HepG2 (cell line): ENCODE measurements at regions not wholly inside any gene's neighbourhood (a gene's known extent, or its start where the extent isn't known, plus 50 kb on each side); places are given as distances from the start of the nearest gene placed in this dataset.

ENCODE experiments used
- ATAC-seq: fragments of 200-7000 bp; cut with Tn5 transposase; 3 replicates; pipeline ENCODE4 v1.9.1; 2020; ENCODE audit warnings: mild to moderate bottlenecking, moderate library complexity
- BruUV-seq: library from RNA; stranded (reverse); fragments of 400-500 nt; replicated peaks from 2 replicates; lab custom pipeline; 2021; lab: Mats Ljungman, UMichigan
- CTCF ChIA-PET: fragments of 300-600 bp; formaldehyde crosslinking; extraction: SDS; loops from one replicate; lab custom pipeline; 2021; ENCODE audit warnings: low total read pairs, inconsistent platforms, low intra/inter-chr PET ratio; lab: Yijun Ruan, JAX
- POLR2A ChIA-PET: fragments of 350-600 bp; sonication (Branson Sonifier 250); formaldehyde crosslinking; loops from one replicate; lab custom pipeline; 2020; ENCODE audit warnings: antibody characterized with exemption, inconsistent platforms; lab: Yijun Ruan, JAX
- DNase-seq: peaks from one replicate; pipeline ENCODE4 v3.0.0-alpha.2; 2015; ENCODE audit warnings: low spot score
- FAIRE-seq: peaks from 3 replicates; lab custom pipeline; 2011; peaks lifted over from hg19 to GRCh38; lab: Jason Lieb, UNC
- H2AFZ ChIP-seq: one replicate; pipeline ENCODE4 v1.6.1; 2011; ENCODE audit warnings: low read length, inconsistent platforms
- H3K27ac ChIP-seq: fragments of 300-600 bp; 3 replicates; pipeline ENCODE4 v1.8.0; 2011; ENCODE audit warnings: mixed run types, mild to moderate bottlenecking, mixed read lengths, low read length, inconsistent platforms; ENCODE audit not compliant: insufficient read depth; ENCODE audit errors: extremely low read length
- H3K27me3 ChIP-seq, 2 experiments: fragments of 200-600 bp in 1 of 2; 2 replicates in 1 of 2; 3 replicates in 1 of 2; pipeline versions ENCODE4 v1.6.0 to v1.8.0; 2011; ENCODE audit warnings: low read length in 2 of 2, mild to moderate bottlenecking in 2 of 2, moderate library complexity in 2 of 2, inconsistent platforms in 1 of 2; ENCODE audit not compliant: insufficient read depth in 2 of 2, control insufficient read depth in 1 of 2
- H3K36me3 ChIP-seq, 2 experiments: fragments of 200-600 bp in 1 of 2; replicated peaks in 1 of 2; 2 replicates in 1 of 2; 3 replicates in 1 of 2; pipeline versions ENCODE4 v1.5.1 to v1.8.0; 2011; ENCODE audit warnings: low read length in 2 of 2, inconsistent platforms in 1 of 2; ENCODE audit not compliant: insufficient read depth in 2 of 2, control insufficient read depth in 1 of 2
- H3K4me1 ChIP-seq: 2 replicates; pipeline ENCODE4 v1.5.1; 2012; ENCODE audit warnings: low read length, inconsistent platforms; ENCODE audit not compliant: insufficient read depth
- H3K4me2 ChIP-seq: 2 replicates; pipeline ENCODE4 v1.6.0; 2011; ENCODE audit warnings: low read depth, low read length, inconsistent platforms
- H3K4me3 ChIP-seq, 3 experiments: fragments of 200-600 bp in 1 of 3; sonication (generic), shearing (Covaris generic) in 1 of 3; replicated peaks in 1 of 3; 2 replicates each; pipeline ENCODE4 v1.5.1; 2011 to 2016; ENCODE audit warnings: low read length in 3 of 3, inconsistent platforms in 2 of 3, low read depth in 2 of 3, mild to moderate bottlenecking in 2 of 3, control low read depth in 1 of 3, mixed read lengths in 1 of 3; ENCODE audit not compliant: insufficient read depth in 1 of 3
- H3K79me2 ChIP-seq: one replicate; pipeline ENCODE4 v1.6.1; 2011; ENCODE audit warnings: low read length, inconsistent platforms; ENCODE audit not compliant: insufficient read depth
- H3K9ac ChIP-seq: 2 replicates; pipeline ENCODE4 v1.6.0; 2011; ENCODE audit warnings: mild to moderate bottlenecking, low read depth, low read length, inconsistent platforms; ENCODE audit not compliant: insufficient read depth
- H3K9me3 ChIP-seq: 2 replicates; pipeline ENCODE4 v1.5.1; 2012; ENCODE audit warnings: mild to moderate bottlenecking, low read length
- H4K20me1 ChIP-seq: 2 replicates; pipeline ENCODE4 v1.6.0; 2011; ENCODE audit warnings: inconsistent platforms, mild to moderate bottlenecking, low read length, moderate library complexity; ENCODE audit not compliant: insufficient read depth
- ARHGAP35 ChIP-seq: sonication (generic); formaldehyde crosslinking; IDR thresholded peaks from 2 replicates; pipeline ENCODE4 v1.9.0; 2022; ENCODE audit warnings: mild to moderate bottlenecking, inconsistent platforms, moderate library complexity, missing genetic modification reagents, borderline replicate concordance
- CENPX ChIP-seq: sonication (generic); formaldehyde crosslinking; IDR thresholded peaks from 2 replicates; pipeline ENCODE4 v1.9.0; 2021; ENCODE audit warnings: mild to moderate bottlenecking, missing genetic modification reagents, moderate library complexity
- KLF6 ChIP-seq: IDR thresholded peaks from 2 replicates; pipeline ENCODE4 v1.8.0; 2016; ENCODE audit warnings: missing biosample characterization, missing genetic modification reagents
- MAZ ChIP-seq, 2 experiments: sonication (generic) in 1 of 2; formaldehyde crosslinking in 1 of 2; IDR thresholded peaks; 2 replicates each; pipeline versions ENCODE4 v1.5.0 to v1.6.1; 2012 to 2020; ENCODE audit warnings: low read depth in 2 of 2, mild to moderate bottlenecking in 2 of 2, borderline replicate concordance in 1 of 2, improper control_type of control experiment in 1 of 2, low read length in 1 of 2, missing genetic modification reagents in 1 of 2, moderate library complexity in 1 of 2
- MIER3 ChIP-seq: IDR thresholded peaks from 2 replicates; pipeline ENCODE4 v1.6.1; 2016; ENCODE audit warnings: missing compliant biosample characterization, borderline replicate concordance
- SPEN ChIP-seq: sonication (generic); formaldehyde crosslinking; IDR thresholded peaks from 2 replicates; pipeline ENCODE4 v1.5.1; 2020; ENCODE audit warnings: low read depth, mild to moderate bottlenecking, missing genetic modification reagents
- TBX3 ChIP-seq: fragments of 450-650 bp; IDR thresholded peaks from 2 replicates; pipeline ENCODE4 v1.6.1; 2017; ENCODE audit warnings: antibody characterized with exemption, mild to moderate bottlenecking, inconsistent platforms, borderline replicate concordance
- TOE1 ChIP-seq: sonication (generic); formaldehyde crosslinking; IDR thresholded peaks from 2 replicates; pipeline ENCODE4 v1.4.0; 2020; ENCODE audit warnings: mild to moderate bottlenecking, missing genetic modification reagents
- ZBTB25 ChIP-seq: IDR thresholded peaks from 2 replicates; pipeline ENCODE4 v1.6.1; 2018; ENCODE audit warnings: missing genetic modification reagents
- ZBTB3 ChIP-seq: sonication (generic); formaldehyde crosslinking; IDR thresholded peaks from 2 replicates; pipeline ENCODE4 v1.4.0; 2020; ENCODE audit warnings: low read depth, mild to moderate bottlenecking, moderate library complexity, missing genetic modification reagents, borderline replicate concordance
- ZFYVE20 ChIP-seq: sonication (generic); formaldehyde crosslinking; IDR thresholded peaks from 2 replicates; pipeline ENCODE4 v1.8.0; 2023; ENCODE audit warnings: low read depth, mild to moderate bottlenecking, moderate library complexity, missing genetic modification reagents, borderline replicate concordance
- ZNF264 ChIP-seq: sonication (generic); formaldehyde crosslinking; IDR thresholded peaks from 2 replicates; pipeline ENCODE4 v1.4.0; 2020; ENCODE audit warnings: missing genetic modification reagents
- ZNF296 ChIP-seq: sonication (generic); formaldehyde crosslinking; conservative IDR thresholded peaks from 2 replicates; pipeline ENCODE4 v1.5.0; 2020; ENCODE audit warnings: mild to moderate bottlenecking, missing genetic modification reagents
- WGBS: methylation state at CpG from one replicate; pipeline ENCODE4 v1.1.6; 2017; ENCODE audit warnings: low lambda C conversion rate; 5-methylcytosine and 5-hydroxymethylcytosine counted together
- in situ Hi-C: cut with HindIII; loops from 2 replicates; pipeline ENCODE4 v1.10.0; 2017; ENCODE audit warnings: low pct_unique_long_range_greater_than_20kb; ENCODE audit not compliant: extremely low pct_ligation_motif_present
- intact Hi-C: fragments of 100-400 bp; cut with micrococcal nuclease; formaldehyde crosslinking; loops from one replicate; pipeline ENCODE4 v1.10.0; 2022; ENCODE audit not compliant: unreplicated experiment
- TF ChIP-seq, protein P1 (sequence below): sonication (generic); formaldehyde crosslinking; IDR thresholded peaks from 2 replicates; pipeline ENCODE4 v1.4.0; 2020; ENCODE audit warnings: missing genetic modification reagents
- TF ChIP-seq, protein P2 (sequence below): sonication (generic); formaldehyde crosslinking; IDR thresholded peaks from 2 replicates; pipeline ENCODE4 v1.4.0; 2020; ENCODE audit warnings: mild to moderate bottlenecking, missing genetic modification reagents

DNA sequence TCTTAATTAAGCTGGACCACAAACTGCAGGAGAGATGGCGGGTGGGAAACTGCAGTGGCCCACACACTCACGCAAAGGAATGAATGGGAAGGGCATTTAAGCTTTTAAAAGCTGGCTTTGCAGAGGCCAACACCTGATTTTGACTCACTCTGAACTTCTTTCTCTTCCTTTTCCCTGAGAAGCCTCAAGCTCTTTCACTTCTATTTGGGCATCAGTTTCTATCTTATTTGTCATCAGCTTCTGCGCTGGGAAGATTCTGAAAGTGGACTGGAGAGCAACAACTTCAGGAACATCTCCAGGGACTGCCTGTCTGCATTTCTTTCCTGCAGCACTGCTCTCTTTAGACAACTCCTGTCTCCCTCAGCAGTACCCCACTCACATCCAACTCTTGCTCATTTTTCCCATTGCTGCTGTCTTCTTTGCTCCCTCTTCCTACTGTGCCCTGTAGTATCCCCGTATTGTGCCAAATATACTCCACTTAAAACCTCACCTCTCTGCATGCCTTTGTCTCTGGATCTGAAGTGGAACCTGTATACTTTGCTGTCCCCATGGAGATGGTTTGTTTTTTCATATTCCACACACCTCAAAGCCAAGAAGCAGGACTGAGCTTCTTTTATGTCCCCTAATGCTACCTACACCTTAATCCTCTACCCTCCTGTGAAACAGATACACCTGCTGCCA, 143.3 kb upstream of the JUN start:
- FAIRE-seq (no peak), DNase-seq (no peak), ATAC-seq (no peak)
- Histone ChIP-seq H3K4me1 (peaks cover 35% of the 10 kb centered on the region), H3K36me3 (no peaks in the 10 kb centered on the region), H4K20me1 (no peaks in the 10 kb centered on the region), H3K27me3 (peaks cover 1 to 8% of the 10 kb centered on the region in 2 experiments; a peak in 4 of 5 replicates), H3K27ac (no peak overlapping the region), H3K4me2 (no peak overlapping the region), H3K4me3 (no peak overlapping the region), H3K79me2 (no peaks in the 10 kb centered on the region), H3K9me3 (no peaks in the 10 kb centered on the region), H2AFZ (no peak overlapping the region), H3K9ac (no peak overlapping the region)
- in situ Hi-C loops (no loop called here), intact Hi-C loops (loop anchor here (10.0 kb wide), 1 partner anchor 828 kb away; no protein-coding TSS in a partner anchor)
- TF ChIP-seq TBX3, result no peak
- TF ChIP-seq SPEN (CRISPR knock-in tag), result no peak
- TF ChIP-seq, protein P1, sequence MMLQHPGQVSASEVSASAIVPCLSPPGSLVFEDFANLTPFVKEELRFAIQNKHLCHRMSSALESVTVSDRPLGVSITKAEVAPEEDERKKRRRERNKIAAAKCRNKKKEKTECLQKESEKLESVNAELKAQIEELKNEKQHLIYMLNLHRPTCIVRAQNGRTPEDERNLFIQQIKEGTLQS (CRISPR knock-in tag), result no peak
- TF ChIP-seq ZNF296 (CRISPR knock-in tag), result no peak
- no peak for TF ChIP-seq ARHGAP35 (CRISPR knock-in tag)
- TF ChIP-seq ZFYVE20 (CRISPR knock-in tag), result no peak
- TF ChIP-seq ZBTB25 (CRISPR knock-in tag), result no peak
- TF ChIP-seq CENPX (CRISPR knock-in tag), result no peak
- no peak for TF ChIP-seq MIER3 (CRISPR knock-in tag)
- TF ChIP-seq ZBTB3 (CRISPR knock-in tag), result no peak
- TF ChIP-seq TOE1 (CRISPR knock-in tag), result no peak
- TF ChIP-seq KLF6 (CRISPR knock-in tag), result no peak
- TF ChIP-seq MAZ (IDR thresholded peaks at IDR 0.05; ENCODE audit: borderline replicate concordance, low read depth, low read length), result no peak
- no peak for TF ChIP-seq MAZ (CRISPR knock-in tag; IDR thresholded peaks at IDR 0.05; ENCODE audit: low read depth)
- no peak for TF ChIP-seq ZNF264 (CRISPR knock-in tag)
- TF ChIP-seq, protein P2, sequence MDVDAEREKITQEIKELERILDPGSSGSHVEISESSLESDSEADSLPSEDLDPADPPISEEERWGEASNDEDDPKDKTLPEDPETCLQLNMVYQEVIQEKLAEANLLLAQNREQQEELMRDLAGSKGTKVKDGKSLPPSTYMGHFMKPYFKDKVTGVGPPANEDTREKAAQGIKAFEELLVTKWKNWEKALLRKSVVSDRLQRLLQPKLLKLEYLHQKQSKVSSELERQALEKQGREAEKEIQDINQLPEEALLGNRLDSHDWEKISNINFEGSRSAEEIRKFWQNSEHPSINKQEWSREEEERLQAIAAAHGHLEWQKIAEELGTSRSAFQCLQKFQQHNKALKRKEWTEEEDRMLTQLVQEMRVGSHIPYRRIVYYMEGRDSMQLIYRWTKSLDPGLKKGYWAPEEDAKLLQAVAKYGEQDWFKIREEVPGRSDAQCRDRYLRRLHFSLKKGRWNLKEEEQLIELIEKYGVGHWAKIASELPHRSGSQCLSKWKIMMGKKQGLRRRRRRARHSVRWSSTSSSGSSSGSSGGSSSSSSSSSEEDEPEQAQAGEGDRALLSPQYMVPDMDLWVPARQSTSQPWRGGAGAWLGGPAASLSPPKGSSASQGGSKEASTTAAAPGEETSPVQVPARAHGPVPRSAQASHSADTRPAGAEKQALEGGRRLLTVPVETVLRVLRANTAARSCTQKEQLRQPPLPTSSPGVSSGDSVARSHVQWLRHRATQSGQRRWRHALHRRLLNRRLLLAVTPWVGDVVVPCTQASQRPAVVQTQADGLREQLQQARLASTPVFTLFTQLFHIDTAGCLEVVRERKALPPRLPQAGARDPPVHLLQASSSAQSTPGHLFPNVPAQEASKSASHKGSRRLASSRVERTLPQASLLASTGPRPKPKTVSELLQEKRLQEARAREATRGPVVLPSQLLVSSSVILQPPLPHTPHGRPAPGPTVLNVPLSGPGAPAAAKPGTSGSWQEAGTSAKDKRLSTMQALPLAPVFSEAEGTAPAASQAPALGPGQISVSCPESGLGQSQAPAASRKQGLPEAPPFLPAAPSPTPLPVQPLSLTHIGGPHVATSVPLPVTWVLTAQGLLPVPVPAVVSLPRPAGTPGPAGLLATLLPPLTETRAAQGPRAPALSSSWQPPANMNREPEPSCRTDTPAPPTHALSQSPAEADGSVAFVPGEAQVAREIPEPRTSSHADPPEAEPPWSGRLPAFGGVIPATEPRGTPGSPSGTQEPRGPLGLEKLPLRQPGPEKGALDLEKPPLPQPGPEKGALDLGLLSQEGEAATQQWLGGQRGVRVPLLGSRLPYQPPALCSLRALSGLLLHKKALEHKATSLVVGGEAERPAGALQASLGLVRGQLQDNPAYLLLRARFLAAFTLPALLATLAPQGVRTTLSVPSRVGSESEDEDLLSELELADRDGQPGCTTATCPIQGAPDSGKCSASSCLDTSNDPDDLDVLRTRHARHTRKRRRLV (CRISPR knock-in tag), result no peak
- BruUV-seq, result no TSS peak
- POLR2A ChIA-PET, result no interaction called here
- 66% methylated on average over 4 of the region's 4 CpGs for WGBS
- CTCF ChIA-PET, result no interaction called here
